HCT116 (cell line): ENCODE measurements at regions not wholly inside any gene's neighbourhood (a gene's known extent, or its start where the extent isn't known, plus 50 kb on each side); places are given as distances from the start of the nearest gene placed in this dataset.

Experiments used
- ATAC-seq: fragments of 200-7000 bp; cut with Tn5 transposase; 2 replicates; pipeline ENCODE4 v1.9.1; 2020; ENCODE audit warnings: mild to moderate bottlenecking, moderate library complexity
- BruUV-seq: library from RNA; stranded (reverse); fragments of 400-500 nt; replicated peaks from 2 replicates; lab custom pipeline; 2021; lab: Mats Ljungman, UMichigan
- CTCF ChIA-PET: fragments of 300-600 bp; sonication (Branson Sonifier 250); formaldehyde crosslinking; loops from one replicate; lab custom pipeline; 2021; ENCODE audit warnings: antibody characterized with exemption; lab: Charles Lee
- POLR2A ChIA-PET: fragments of 300-600, 350-600 bp; sonication (Branson Sonifier 250); formaldehyde crosslinking; loops from one replicate; lab custom pipeline; 2021; ENCODE audit warnings: antibody characterized with exemption; lab: Charles Lee
- RAD21 ChIA-PET, 2 experiments: fragments of 300-600 bp; sonication (Branson Sonifier 250); formaldehyde crosslinking; loops; one replicate each; lab custom pipeline; 2023; ENCODE audit warnings: low total read pairs in 2 of 2; ENCODE audit not compliant: uncharacterized antibody in 2 of 2, unreplicated experiment in 2 of 2, low non-redundant PET in 1 of 2; lab: Charles Lee
- DNase-seq: peaks from one replicate; pipeline ENCODE4 v3.0.0-alpha.2; 2010; ENCODE audit warnings: low read depth, low spot score
- H2AFZ ChIP-seq: fragments of 200-600 bp; shearing (Covaris generic), sonication (generic); 2 replicates; pipeline ENCODE4 v1.6.1; 2017; ENCODE audit warnings: low read depth, mixed run types, mixed read lengths, antibody characterized with exemption, low read length; ENCODE audit not compliant: poor library complexity, severe bottlenecking
- H3K27ac ChIP-seq: 2 replicates; pipeline ENCODE4 v1.5.1; 2012; ENCODE audit warnings: low read depth, low read length
- H3K27me3 ChIP-seq: fragments of 200-600 bp; sonication (generic); 2 replicates; pipeline ENCODE4 v1.6.1; 2016; ENCODE audit warnings: mixed run types, low read length, mixed read lengths; ENCODE audit not compliant: insufficient read depth
- H3K36me3 ChIP-seq, 2 experiments: fragments of 200-500 bp in 1 of 2; fragments of 200-600 bp in 1 of 2; sonication (Bioruptor generic) in 1 of 2; sonication (generic) in 1 of 2; 2 replicates each; pipeline versions ENCODE4 v1.5.1 to v1.6.1; 2014 to 2016; ENCODE audit warnings: low read length in 2 of 2, inconsistent platforms in 1 of 2, mixed read lengths in 1 of 2, mixed run types in 1 of 2; ENCODE audit not compliant: insufficient read depth in 2 of 2, control insufficient read depth in 1 of 2
- H3K4me1 ChIP-seq, 2 experiments: fragments of 200-600 bp in 1 of 2; sonication (generic) in 1 of 2; 2 replicates each; pipeline versions ENCODE4 v1.5.1 to v1.6.1; 2012 to 2017; ENCODE audit warnings: low read length in 2 of 2, inconsistent platforms in 1 of 2, mild to moderate bottlenecking in 1 of 2, mixed read lengths in 1 of 2, mixed run types in 1 of 2, moderate library complexity in 1 of 2; ENCODE audit not compliant: insufficient read depth in 2 of 2, control insufficient read depth in 1 of 2
- H3K4me2 ChIP-seq: fragments of 200-600 bp; sonication (generic); 2 replicates; pipeline ENCODE4 v1.6.1; 2017; ENCODE audit warnings: mixed run types, low read length, mixed read lengths
- H3K4me3 ChIP-seq, 2 experiments: fragments of 200-600 bp in 1 of 2; sonication (generic) in 1 of 2; replicated peaks in 1 of 2; 2 replicates each; pipeline ENCODE4 v1.5.1; 2011 to 2016; ENCODE audit warnings: low read length in 2 of 2, control low read depth in 1 of 2, low read depth in 1 of 2, mild to moderate bottlenecking in 1 of 2, mixed read lengths in 1 of 2, mixed run types in 1 of 2
- H3K79me2 ChIP-seq: fragments of 200-600 bp; sonication (generic); 2 replicates; pipeline ENCODE4 v1.6.1; 2017; ENCODE audit warnings: mild to moderate bottlenecking, mixed run types, low read length, moderate library complexity, mixed read lengths; ENCODE audit not compliant: insufficient read depth
- H3K9ac ChIP-seq: fragments of 200-600 bp; sonication (generic); 2 replicates; pipeline ENCODE4 v1.6.1; 2016; ENCODE audit warnings: low read length, mixed read lengths
- H3K9me2 ChIP-seq: fragments of 200-600 bp; sonication (generic), shearing (Covaris generic); 2 replicates; pipeline ENCODE4 v1.6.1; 2017; ENCODE audit warnings: mixed run types, mild to moderate bottlenecking, moderate library complexity; ENCODE audit not compliant: insufficient read depth
- H3K9me3 ChIP-seq, 2 experiments: fragments of 200-500 bp in 1 of 2; fragments of 200-600 bp in 1 of 2; sonication (Bioruptor generic) in 1 of 2; sonication (generic) in 1 of 2; 2 replicates each; pipeline ENCODE4 v1.6.1; 2014 to 2017; ENCODE audit warnings: low read length in 2 of 2, mixed read lengths in 2 of 2, inconsistent platforms in 1 of 2, low read depth in 1 of 2, mild to moderate bottlenecking in 1 of 2, mixed run types in 1 of 2, moderate library complexity in 1 of 2; ENCODE audit not compliant: control insufficient read depth in 1 of 2, insufficient read depth in 1 of 2
- H4K20me1 ChIP-seq: fragments of 200-600 bp; sonication (generic), shearing (Covaris generic); 2 replicates; pipeline ENCODE4 v1.6.1; 2017; ENCODE audit warnings: mixed run types, mild to moderate bottlenecking, moderate library complexity; ENCODE audit not compliant: insufficient read depth
- CBX3 ChIP-seq: IDR thresholded peaks from 2 replicates; pipeline ENCODE4 v1.6.1; 2012; ENCODE audit warnings: low read depth
- CEBPB ChIP-seq: IDR thresholded peaks from 2 replicates; pipeline ENCODE4 v1.6.1; 2012; ENCODE audit warnings: low read depth
- EGR1 ChIP-seq: IDR thresholded peaks from 2 replicates; pipeline ENCODE4 v1.6.1; 2012; ENCODE audit warnings: low read depth
- EZH2 ChIP-seq: fragments of 200-600 bp; sonication (generic); IDR thresholded peaks from 2 replicates; pipeline ENCODE4 v1.6.1; 2017; ENCODE audit warnings: antibody characterized with exemption, mixed run types
- POLR2AphosphoS5 ChIP-seq: IDR thresholded peaks from 2 replicates; pipeline ENCODE4 v1.6.1; 2011; ENCODE audit warnings: mild to moderate bottlenecking, low read depth, low read length, moderate library complexity
- RAD21 ChIP-seq: IDR thresholded peaks from 2 replicates; pipeline ENCODE4 v1.6.1; 2012; ENCODE audit warnings: low read depth, mild to moderate bottlenecking
- SIN3A ChIP-seq: IDR thresholded peaks from 2 replicates; pipeline ENCODE4 v1.6.1; 2012; ENCODE audit warnings: low read depth
- SRF ChIP-seq: IDR thresholded peaks from 2 replicates; pipeline ENCODE4 v1.6.1; 2012; ENCODE audit warnings: low read depth
- TCF7L2 ChIP-seq: IDR thresholded peaks from 2 replicates; pipeline ENCODE4 v1.7.0; 2011; ENCODE audit warnings: borderline replicate concordance, inconsistent platforms; ENCODE audit not compliant: insufficient read depth, insufficient read length; ENCODE audit errors: extremely low read depth
- YY1 ChIP-seq: IDR thresholded peaks from 2 replicates; pipeline ENCODE4 v1.6.1; 2011; ENCODE audit warnings: low read length, low read depth, moderate library complexity, mild to moderate bottlenecking; ENCODE audit not compliant: insufficient replicate concordance; ENCODE audit errors: extremely low read depth
- intact Hi-C: fragments of 100-400 bp; cut with micrococcal nuclease; formaldehyde crosslinking; loops from 2 replicates; pipeline ENCODE4 v1.10.0; 2022
- TF ChIP-seq, protein P1 (sequence below): IDR thresholded peaks from 2 replicates; pipeline ENCODE4 v1.6.1; 2011; ENCODE audit warnings: mild to moderate bottlenecking, low read length, moderate library complexity; ENCODE audit not compliant: insufficient replicate concordance; ENCODE audit errors: extremely low read depth
- TF ChIP-seq, protein P2 (sequence below): IDR thresholded peaks from 2 replicates; pipeline ENCODE4 v1.6.1; 2012; ENCODE audit warnings: low read depth
- TF ChIP-seq, protein P3 (sequence below): IDR thresholded peaks from 2 replicates; pipeline ENCODE4 v1.6.1; 2012

DNA sequence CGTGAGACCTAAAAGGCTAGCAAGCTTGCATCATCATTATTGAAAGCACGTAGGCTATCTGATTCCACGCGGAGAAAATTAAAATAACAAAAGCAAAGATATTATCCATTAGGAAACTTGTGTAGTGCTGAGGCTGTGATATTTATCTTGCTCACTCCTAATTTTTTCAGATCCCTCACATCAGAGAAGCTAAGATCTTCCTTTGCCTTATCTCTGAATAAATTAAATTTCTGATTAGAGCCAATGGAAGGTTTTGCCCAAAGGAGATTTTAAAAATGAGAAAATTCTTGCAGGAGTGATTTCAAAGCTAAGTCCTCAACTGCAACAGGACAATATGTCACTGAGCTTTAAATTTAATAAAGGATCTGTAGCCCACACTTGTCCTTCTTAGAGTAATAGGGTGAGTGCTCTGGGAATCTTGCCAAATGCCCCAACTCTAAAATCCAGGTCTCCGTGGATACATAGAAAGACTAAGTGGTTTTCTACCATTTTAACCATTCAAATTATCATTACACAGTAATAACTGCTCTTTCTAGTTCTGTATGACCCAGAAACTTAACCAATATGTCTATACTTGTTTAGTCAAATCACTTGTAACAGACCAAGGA is 295.0 kb downstream of the CAAP1 start:
- no peak overlapping the region for H2AFZ ChIP-seq
- CTCF ChIA-PET = no interaction called here
- RAD21 ChIA-PET = no interaction called here
- no peaks in the 10 kb centered on the region for H3K4me1 ChIP-seq
- BruUV-seq = no TSS peak
- intact Hi-C loops = no loop called here
- no peak for ATAC-seq
- no peaks in the 10 kb centered on the region for H3K79me2 ChIP-seq
- no peak for DNase-seq
- H3K9me2 ChIP-seq = no peaks in the 10 kb centered on the region
- no peaks in the 10 kb centered on the region for H3K36me3 ChIP-seq
- H3K4me3 ChIP-seq = no peak overlapping the region
- no peak overlapping the region for H3K4me2 ChIP-seq
- H4K20me1 ChIP-seq = no peaks in the 10 kb centered on the region
- no peak overlapping the region for H3K27ac ChIP-seq
- H3K27me3 ChIP-seq = no peaks in the 10 kb centered on the region
- POLR2A ChIA-PET = no interaction called here
- TF ChIP-seq RAD21 (no peak), CBX3 (no peak), EZH2 (no peak), CEBPB (no peak), TCF7L2 (no peak), YY1 (no peak), POLR2AphosphoS5 (no peak), SRF (no peak), EGR1 (no peak), SIN3A (no peak)
- TF ChIP-seq, protein P1, sequence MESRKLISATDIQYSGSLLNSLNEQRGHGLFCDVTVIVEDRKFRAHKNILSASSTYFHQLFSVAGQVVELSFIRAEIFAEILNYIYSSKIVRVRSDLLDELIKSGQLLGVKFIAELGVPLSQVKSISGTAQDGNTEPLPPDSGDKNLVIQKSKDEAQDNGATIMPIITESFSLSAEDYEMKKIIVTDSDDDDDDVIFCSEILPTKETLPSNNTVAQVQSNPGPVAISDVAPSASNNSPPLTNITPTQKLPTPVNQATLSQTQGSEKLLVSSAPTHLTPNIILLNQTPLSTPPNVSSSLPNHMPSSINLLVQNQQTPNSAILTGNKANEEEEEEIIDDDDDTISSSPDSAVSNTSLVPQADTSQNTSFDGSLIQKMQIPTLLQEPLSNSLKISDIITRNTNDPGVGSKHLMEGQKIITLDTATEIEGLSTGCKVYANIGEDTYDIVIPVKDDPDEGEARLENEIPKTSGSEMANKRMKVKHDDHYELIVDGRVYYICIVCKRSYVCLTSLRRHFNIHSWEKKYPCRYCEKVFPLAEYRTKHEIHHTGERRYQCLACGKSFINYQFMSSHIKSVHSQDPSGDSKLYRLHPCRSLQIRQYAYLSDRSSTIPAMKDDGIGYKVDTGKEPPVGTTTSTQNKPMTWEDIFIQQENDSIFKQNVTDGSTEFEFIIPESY = no peak
- TF ChIP-seq, protein P2, sequence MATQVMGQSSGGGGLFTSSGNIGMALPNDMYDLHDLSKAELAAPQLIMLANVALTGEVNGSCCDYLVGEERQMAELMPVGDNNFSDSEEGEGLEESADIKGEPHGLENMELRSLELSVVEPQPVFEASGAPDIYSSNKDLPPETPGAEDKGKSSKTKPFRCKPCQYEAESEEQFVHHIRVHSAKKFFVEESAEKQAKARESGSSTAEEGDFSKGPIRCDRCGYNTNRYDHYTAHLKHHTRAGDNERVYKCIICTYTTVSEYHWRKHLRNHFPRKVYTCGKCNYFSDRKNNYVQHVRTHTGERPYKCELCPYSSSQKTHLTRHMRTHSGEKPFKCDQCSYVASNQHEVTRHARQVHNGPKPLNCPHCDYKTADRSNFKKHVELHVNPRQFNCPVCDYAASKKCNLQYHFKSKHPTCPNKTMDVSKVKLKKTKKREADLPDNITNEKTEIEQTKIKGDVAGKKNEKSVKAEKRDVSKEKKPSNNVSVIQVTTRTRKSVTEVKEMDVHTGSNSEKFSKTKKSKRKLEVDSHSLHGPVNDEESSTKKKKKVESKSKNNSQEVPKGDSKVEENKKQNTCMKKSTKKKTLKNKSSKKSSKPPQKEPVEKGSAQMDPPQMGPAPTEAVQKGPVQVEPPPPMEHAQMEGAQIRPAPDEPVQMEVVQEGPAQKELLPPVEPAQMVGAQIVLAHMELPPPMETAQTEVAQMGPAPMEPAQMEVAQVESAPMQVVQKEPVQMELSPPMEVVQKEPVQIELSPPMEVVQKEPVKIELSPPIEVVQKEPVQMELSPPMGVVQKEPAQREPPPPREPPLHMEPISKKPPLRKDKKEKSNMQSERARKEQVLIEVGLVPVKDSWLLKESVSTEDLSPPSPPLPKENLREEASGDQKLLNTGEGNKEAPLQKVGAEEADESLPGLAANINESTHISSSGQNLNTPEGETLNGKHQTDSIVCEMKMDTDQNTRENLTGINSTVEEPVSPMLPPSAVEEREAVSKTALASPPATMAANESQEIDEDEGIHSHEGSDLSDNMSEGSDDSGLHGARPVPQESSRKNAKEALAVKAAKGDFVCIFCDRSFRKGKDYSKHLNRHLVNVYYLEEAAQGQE = no peak
- TF ChIP-seq, protein P3, sequence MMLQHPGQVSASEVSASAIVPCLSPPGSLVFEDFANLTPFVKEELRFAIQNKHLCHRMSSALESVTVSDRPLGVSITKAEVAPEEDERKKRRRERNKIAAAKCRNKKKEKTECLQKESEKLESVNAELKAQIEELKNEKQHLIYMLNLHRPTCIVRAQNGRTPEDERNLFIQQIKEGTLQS = no peak
- TF ChIP-seq, all 23 proteins: peak for 0
- Histone ChIP-seq H3K9me3 (no peaks in the 10 kb centered on the region), H3K9ac (no peak overlapping the region)
